ENCODE measurements at regions not wholly inside any gene's neighbourhood (a gene's known extent, or its start where the extent isn't known, plus 50 kb on each side); places are given as distances from the start of the nearest gene placed in this dataset.
A peak's percentile ranks its signal among the peaks of the same experiment; 100 is the strongest.

- 0 to 34% (median 17%) methylated on average over 2 to 13 of the region's 13 CpGs for WGBS, 10 experiments
- peak in 3 of 8 experiments; percentile 24 to 42 (median 26) for ATAC-seq (replicated peaks in 6 of 8)
- Histone ChIP-seq H3K27ac (no peak overlapping the region), H3K4me3 (no peak overlapping the region), H3K4me1 (replicated peaks in 1 of 2) (peaks cover 23 to 37% of the 10 kb centered on the region in 2 donors)
- in situ Hi-C loops (cut with MboI; ENCODE audit: low pct_unique_long_range_greater_than_20kb in 2 of 9, low sequenced_read_pairs in 9 of 9, unreplicated experiment in 9 of 9): loop anchor here (5.0 to 25.0 kb wide), 14 partner anchors 213 to 788 kb away; partner anchors contain the start of gene KLF7 (in 5 of the 9)
These were observed 54.8 kb upstream of the CREB1 start for GRCh38 chr2:207474863-207475485.

DNA sequence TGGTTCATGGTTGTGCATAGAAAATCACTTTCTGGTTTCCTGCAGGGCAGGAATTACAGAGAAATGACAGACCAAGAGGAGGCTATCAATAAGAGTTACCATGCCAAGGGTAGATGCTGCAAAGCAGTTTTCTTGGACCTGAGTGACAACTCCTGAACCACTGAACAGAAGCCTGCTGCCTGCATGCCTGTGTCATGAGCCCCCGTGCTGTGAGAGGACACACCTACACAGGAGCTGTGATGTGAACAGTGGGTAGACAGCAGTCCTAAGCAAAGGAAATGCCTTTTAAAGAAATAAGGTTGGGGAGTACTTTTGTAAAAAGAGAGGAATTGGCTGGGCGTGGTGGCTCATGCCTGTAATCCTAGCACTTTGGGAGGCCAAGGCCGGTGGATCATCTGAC is 54.2 kb upstream of the CREB1 start:
- Histone ChIP-seq H3K27ac (no peak overlapping the region), H3K4me1 (replicated peaks in 1 of 2) (peaks cover 20 to 32% of the 10 kb centered on the region in 2 donors), H3K4me3 (no peak overlapping the region)
- in situ Hi-C loops (cut with MboI; ENCODE audit: low pct_unique_long_range_greater_than_20kb in 2 of 9, low sequenced_read_pairs in 9 of 9, unreplicated experiment in 9 of 9): loop anchor here (5.0 to 25.0 kb wide), 9 partner anchors 311 to 788 kb away; partner anchors contain the start of gene KLF7 (in 1 of the 9)
- WGBS, 10 experiments: 17 to 100% (median 70%) methylated on average over 1 to 3 of the region's 3 CpGs; no CpG with 5 or more reads in 2 of the 10 experiments
- ATAC-seq (replicated peaks in 6 of 8): no peak

DNA sequence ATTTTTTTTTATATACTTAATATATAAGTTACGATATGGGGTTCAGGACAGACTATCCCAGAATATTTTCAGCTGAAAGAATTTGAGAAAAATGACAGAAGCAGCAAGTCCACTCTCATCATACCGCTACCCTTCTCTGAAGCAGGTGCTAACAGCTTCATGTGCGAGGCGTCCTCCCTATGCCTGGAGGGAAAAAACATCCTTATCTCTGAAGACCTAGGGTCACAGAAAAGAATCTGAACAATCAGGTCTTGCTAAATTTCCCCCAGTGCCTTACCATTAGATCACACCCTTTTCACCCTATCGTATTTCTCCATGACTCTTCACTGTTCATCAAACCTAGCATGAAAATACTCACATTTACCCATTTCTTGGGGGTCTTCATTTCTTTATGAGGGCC is 51.9 kb upstream of the CREB1 start:
- Histone ChIP-seq H3K27ac (no peak overlapping the region), H3K4me3 (no peak overlapping the region), H3K4me1 (replicated peaks in 1 of 2) (peaks cover 6 to 11% of the 10 kb centered on the region in 2 donors)
- in situ Hi-C loops (cut with MboI; ENCODE audit: low pct_unique_long_range_greater_than_20kb in 2 of 9, low sequenced_read_pairs in 9 of 9, unreplicated experiment in 9 of 9): loop anchor here (5.0 to 25.0 kb wide), 9 partner anchors 313 to 791 kb away; partner anchors contain the start of gene KLF7 (in 1 of the 9)
- no peak for ATAC-seq (replicated peaks in 6 of 8)
- WGBS, 10 experiments: 40 to 100% (median 94%) methylated on average over 1 to 5 of the region's 5 CpGs; no CpG with 5 or more reads in 2 of the 10 experiments

DNA sequence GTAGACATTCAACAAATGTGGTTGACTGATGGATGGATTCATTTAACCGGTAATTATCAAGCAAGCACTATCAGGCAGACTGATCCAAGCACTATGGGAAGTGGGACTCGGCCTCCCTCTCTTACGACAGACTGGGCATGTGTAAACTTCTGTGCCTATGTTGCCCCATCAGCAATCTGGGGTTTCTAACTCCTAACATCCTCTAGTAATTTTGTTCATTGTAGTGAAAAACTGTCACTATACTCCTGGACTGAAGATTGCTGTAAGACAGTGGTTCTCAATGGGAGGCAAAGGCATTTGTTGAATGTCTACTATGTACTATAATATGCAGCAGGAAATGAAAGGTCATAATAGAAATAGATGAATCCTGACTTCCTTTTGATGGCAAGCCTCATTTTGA is 51.2 kb upstream of the CREB1 start:
- ATAC-seq (replicated peaks in 6 of 8): no peak
- H3K4me1 ChIP-seq (replicated peaks in 1 of 2): peaks cover 3 to 5% of the 10 kb centered on the region in 2 donors
- no peak overlapping the region for H3K4me3 ChIP-seq
- in situ Hi-C loops (cut with MboI; ENCODE audit: low pct_unique_long_range_greater_than_20kb in 2 of 9, low sequenced_read_pairs in 9 of 9, unreplicated experiment in 9 of 9): loop anchor here (5.0 to 25.0 kb wide), 9 partner anchors 314 to 791 kb away; partner anchors contain the start of gene KLF7 (in 1 of the 9)
- 60 to 100% (median 100%) methylated on average over 1 to 3 of the region's 3 CpGs; no CpG with 5 or more reads in 3 of the 10 experiments for WGBS, 10 experiments
- no peak overlapping the region for H3K27ac ChIP-seq

DNA sequence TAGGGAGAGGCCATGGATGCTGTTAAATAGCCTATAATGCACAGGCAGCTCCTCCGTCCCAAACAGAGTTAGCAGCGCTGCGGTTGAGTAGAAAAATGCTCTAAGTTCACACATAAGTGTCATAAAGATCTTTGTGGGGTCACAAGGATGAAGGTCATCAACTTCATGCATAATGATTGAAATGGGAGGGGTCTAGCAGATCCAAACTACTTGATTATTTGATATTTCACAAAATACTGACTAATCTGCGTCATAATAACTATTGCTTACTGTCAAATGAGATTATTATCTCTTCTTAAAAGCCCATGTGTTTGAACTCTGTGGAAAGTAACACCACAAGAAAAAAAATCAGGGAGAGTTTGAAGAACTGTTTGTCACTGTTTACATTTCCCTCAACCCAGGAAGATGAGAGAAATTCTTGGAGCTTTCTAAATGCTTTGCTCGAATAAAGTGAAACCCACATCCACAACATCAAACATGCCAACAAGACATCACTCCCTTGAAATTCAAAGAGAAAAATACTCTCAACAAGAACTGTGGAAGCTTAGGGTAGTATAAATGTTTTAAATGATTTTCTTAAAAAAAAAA is 50.5 kb upstream of the CREB1 start:
- Histone ChIP-seq H3K27ac (no peak overlapping the region), H3K4me1 (replicated peaks in 1 of 2) (peaks cover 0 to 3% of the 10 kb centered on the region in 2 donors), H3K4me3 (no peak overlapping the region)
- in situ Hi-C loops (cut with MboI; ENCODE audit: low pct_unique_long_range_greater_than_20kb in 2 of 9, low sequenced_read_pairs in 9 of 9, unreplicated experiment in 9 of 9): loop anchor here (5.0 to 25.0 kb wide), 9 partner anchors 314 to 792 kb away; partner anchors contain the start of gene KLF7 (in 1 of the 9)
- no peak for ATAC-seq (replicated peaks in 6 of 8)
- WGBS, 10 experiments: 71 to 100% (median 90%) methylated on average over 1 to 5 of the region's 5 CpGs; no CpG with 5 or more reads in 1 of the 10 experiments
